ENCODE measurements at regions not wholly inside any gene's neighbourhood (a gene's known extent, or its start where the extent isn't known, plus 50 kb on each side); places are given as distances from the start of the nearest gene placed in this dataset.

GRCh38 chr5:82684659-82685058, 392.5 kb downstream of the TMEM167A start:
- no peak for DNase-seq

GRCh38 chr5:82684165-82684564, 393.0 kb downstream of the TMEM167A start:
- DNase-seq, result no peak

- no peak for DNase-seq
Measured at GRCh38 chr5:82679660-82680059, 397.5 kb downstream of the TMEM167A start.

DNA sequence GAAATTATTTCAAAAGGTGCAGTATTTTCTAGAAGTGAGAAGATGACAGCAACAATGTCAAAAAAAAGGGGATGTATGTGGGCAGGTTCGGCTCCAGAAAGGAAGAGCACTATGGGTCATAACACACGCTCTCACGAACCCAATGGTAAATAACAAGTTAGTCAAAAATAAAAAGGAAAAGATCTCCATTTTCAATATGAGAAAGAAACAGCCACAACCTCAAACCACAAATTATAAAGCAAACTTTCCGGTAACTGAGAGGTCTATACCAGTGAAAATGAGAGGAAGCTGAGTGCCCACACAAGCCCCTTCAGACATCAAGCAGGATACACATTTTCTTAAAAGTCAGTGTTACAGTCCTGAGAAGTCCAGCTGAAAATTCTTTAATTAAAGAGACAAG, 398.5 kb upstream of the RPS23 start:
- no peak for DNase-seq

GRCh38 chr5:82674671-82675070, 396.5 kb upstream of the RPS23 start:
- no peak for DNase-seq

DNA sequence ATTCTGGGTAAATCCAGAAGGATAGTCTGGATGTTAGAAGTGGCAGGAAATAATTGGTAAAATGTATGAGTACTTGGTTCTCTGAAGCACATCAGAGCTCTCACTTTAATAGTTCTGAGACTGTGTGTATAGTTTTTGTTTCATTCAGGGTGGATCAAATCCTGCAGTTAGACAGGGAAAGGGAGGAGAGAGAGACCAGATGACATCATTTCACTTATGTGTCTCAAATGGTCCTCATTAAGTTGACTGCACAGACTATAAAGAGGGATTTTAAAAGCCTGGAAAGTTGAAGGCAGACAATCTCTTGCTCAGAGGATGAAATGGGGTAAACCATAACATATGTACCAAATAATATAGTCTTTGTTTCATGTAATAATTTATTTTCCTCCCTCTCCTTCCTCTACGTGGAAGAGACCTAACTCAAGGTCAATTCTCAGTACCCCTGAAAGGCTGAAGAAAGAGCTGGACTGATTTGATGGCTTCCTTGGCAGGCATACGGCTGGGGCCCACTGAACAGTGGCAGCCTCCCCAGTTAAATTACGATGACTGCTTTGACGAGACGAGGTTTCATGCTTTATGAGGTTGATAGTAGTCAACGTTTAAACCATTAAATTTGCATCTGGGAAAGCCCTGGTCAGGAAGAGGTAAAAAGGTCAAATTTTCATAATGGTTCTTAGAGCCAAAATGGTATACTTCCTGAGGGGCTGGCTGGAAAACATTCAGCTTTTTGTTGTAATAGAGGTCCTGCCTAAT, 395.1 kb upstream of the RPS23 start:
- DNase-seq, result no peak

GRCh38 chr5:82670692-82671091, 392.5 kb upstream of the RPS23 start:
- DNase-seq, result no peak

DNA sequence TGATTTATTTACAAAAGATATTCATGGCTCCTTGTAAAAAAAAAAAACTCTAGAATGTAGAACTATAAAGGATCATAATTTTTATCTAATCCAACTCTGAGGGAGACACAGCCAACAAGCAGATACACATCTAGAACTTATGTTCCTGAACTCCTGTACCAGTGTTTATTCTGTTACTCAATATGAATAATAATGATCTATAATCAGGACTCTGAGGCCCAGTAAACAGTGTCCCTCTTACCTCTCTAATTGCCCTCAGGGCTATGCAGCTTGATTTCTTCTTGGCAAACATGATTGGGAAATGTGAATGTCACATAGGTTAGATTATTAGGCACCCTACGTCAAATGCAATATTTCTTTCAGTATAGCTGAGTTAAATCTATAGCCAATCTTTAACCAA, 391.6 kb upstream of the RPS23 start:
- no peak for DNase-seq

GRCh38 chr5:82666312-82666711, 388.2 kb upstream of the RPS23 start:
- DNase-seq, result no peak

DNA sequence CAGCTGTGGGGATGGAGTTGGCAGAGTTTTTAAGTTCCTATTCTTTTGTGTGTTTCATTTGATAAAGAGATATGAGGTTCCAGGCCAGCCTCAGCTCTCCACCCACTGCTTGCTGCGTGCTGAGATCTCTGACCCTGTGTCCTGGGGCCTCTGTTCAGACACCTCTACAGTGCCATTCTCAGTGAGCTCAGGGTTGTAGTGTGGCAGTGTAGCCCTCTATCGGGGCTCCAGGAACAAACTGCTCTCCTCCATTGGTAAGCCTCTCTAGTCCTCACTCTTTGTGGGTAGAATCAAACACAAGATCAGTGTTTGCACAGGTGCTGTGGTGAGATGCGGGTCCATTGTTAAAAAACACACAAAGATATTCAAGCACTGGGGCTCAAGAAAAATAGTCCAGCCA, 386.6 kb upstream of the RPS23 start:
- no peak for DNase-seq

GRCh38 chr5:82663225-82663624, 385.1 kb upstream of the RPS23 start:
- DNase-seq, result no peak

- no peak for DNase-seq
Measured at GRCh38 chr5:82662340-82662739, 384.2 kb upstream of the RPS23 start.

- no peak for DNase-seq
Measured at GRCh38 chr5:82661933-82662332, 383.8 kb upstream of the RPS23 start.

DNA sequence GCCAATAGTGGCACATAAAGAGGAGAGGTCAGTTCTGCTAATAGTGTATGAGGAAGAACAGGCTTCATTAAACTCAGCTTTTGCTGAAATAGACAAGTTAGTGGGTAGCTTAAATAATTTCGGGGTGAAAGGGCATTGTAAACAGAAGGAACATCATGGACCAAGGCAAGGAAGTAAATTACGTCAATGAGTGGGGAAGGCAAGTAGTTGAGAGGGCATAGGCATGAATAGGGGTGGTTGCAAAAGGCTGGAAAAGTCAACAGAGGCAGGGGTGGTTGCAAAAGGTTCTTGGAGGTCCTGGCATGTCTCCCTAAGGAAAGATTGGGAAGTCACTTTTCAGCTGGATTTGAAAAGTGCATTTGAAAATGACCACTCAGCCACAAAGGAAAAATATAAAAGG, 383.3 kb upstream of the RPS23 start:
- no peak for DNase-seq

DNA sequence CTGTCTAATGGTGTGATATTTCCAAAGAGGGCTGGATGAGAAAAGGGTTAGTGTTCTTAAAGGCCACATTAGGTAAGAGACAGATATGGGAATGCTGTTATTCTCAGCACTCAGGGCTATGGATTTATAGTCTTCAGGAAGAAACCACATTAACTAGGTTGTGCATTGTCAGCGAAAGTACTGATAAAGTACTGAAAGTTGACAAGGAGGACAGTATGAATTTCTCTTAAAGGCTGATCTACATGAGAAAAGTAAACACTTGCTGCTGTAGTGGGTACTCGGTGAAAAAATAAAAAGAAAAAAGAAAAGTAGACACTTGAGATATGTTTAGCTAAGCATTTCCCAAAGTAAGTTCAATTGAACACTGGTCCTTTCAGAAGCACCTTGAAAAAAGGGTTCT, 381.0 kb upstream of the RPS23 start:
- DNase-seq, result no peak

DNA sequence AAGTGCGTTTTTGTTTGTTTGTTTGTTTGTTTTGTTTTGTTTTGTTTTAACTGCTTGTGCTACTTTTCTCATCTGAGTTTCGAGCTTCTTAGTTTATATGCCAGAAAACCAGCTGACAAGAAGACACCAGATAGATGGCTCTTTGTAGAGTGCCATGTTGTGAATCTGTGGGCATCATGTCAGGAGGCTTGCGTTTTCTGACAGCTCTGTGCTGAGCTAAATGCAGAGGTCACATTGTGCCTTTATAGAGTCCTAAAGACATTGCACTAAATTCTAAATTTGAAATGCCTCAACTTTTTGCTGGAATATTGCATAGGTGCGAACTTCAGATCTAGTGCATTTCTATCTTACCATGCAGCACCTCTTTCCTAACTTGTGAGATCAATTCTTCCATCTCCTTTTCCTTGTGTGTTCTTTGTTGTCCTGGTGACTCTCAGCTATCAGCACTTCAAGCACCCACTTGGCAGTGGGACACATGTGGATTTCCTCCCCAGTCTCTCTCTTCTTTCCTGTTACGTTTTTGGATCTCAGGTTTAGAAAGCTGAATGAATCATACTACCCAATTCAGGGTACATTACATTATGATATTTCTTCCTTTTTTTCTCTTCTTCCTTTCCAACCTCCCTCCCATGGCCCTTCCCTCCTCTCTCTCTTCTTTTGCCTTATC, 379.0 kb upstream of the RPS23 start:
- DNase-seq, result no peak

DNA sequence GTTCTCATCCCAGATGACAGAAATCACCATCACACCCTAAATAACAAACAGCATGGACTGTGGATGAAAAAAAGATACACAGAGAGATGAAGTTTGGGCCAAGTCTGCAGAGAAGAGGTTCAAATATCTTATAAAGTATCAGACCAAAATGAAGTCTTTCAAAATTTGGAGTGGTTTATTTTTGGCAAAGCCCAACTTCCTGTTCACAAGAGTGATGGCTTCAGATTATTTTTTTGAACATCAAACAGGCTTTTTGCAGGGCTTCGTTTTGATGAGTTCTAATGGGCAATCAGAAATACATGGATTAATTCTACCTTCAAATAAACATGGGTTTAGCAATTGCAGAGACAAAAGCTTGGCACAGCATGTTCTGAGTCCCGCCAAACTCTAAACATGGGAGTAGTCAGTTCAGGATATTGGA, 378.2 kb upstream of the RPS23 start:
- no peak for DNase-seq

DNA sequence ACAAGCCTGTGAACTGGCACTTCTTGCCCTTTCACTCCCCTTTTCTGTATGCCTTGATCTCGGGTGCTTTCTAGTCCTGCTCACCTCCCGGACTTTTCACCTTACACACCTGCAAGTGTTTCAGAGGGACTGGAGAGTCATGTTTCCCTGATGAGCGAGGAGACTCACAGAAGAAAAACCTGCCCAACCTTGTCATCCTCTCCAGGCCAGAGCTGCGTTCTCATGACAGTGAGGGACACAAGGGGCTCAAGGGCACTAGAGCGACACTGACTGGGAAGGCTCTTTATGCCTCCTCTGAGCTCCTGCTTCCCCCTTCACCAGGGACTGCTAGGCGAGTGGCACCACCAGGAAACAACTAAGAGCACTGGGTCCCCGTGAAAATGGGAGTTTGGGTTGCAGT, 376.9 kb upstream of the RPS23 start:
- DNase-seq, result no peak

DNA sequence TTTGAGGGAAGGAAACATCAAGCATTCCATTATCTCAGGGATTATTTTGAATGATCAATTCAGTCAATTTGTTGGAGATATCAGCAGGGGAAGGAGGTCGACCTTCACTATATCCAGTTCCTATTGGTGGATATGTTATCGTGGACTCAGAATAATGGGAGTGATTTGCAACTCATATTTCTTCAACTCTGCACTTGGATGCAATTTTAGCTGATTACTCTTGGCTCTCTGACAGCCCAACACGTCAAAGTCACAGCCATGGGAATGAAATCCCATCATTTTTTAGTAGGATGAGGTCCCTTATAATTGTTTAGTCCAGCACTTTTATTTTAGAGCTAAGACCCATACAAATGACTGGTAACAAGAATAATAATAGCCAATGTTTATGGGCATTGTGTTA, 371.8 kb upstream of the RPS23 start:
- no peak for DNase-seq

DNA sequence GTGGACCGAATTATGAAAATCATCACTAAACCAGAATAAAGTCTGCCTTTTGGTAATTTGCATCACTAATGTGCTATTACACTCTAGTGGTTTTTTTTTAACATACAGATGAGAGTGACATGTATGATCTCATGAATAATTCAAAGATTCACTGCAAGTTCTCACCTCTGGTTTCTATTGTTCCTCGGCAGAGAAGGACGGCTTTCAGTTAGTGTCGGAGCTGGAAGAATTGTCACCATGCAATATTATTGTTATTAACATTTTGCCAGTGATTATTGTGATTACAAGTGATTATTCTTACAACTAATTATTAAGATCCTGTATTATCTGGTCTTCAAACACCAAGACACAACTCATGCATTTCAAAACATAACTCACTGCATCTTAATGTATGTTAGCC, 366.6 kb upstream of the RPS23 start:
- DNase-seq, result no peak

- DNase-seq, result no peak
Measured at GRCh38 chr5:82644229-82644628, 366.1 kb upstream of the RPS23 start.

DNA sequence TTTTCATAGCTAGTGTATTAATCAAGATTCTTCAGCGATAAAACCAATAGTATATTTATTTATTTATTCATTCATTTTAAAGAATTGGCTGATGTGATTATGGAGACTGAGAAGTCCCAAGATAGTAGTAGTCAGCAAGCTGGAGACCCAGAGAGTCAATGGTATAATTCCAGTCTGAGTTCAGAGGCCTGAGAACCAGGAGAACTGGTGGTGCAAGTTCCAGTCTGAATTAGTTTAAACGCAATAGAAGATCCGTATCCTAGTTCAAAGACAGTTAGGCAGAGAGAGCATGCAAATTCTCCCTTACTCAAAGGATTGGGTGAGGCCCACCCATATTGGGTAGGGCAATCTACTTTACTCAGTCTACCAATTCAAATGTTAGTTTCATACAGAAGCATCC, 364.2 kb upstream of the RPS23 start:
- DNase-seq, result no peak

GRCh38 chr5:82641331-82642003, 363.3 kb upstream of the RPS23 start:
- peak; percentile 59 to 81 for DNase-seq

GRCh38 chr5:82640916-82641315, 362.8 kb upstream of the RPS23 start:
- peak in 1 of 2 experiments; percentile 18 for DNase-seq

Data from NCI-H524 (cell line).